Stomach (tissue), 4 donors: ENCODE measurements at regions not wholly inside any gene's neighbourhood (a gene's known extent, or its start where the extent isn't known, plus 50 kb on each side); places are given as distances from the start of the nearest gene placed in this dataset.

ENCODE experiments used
- POLR2A ChIP-seq, 4 donors: fragments of 450-650 bp; IDR thresholded peaks; one replicate each; pipeline ENCODE4 v1.6.1; 2016; ENCODE audit warnings: antibody characterized with exemption in 4 of 4, control low read depth in 2 of 4, mild to moderate bottlenecking in 1 of 4, moderate library complexity in 1 of 4
- TF ChIP-seq, protein P1 (sequence below), 7 experiments: fragments of 450-650 bp in 4 of 7; fragments of 200-600 bp in 3 of 7; sonication (generic) in 3 of 7; IDR thresholded peaks; one replicate each; pipeline ENCODE4 v1.5.1; 2016 to 2019; ENCODE audit warnings: antibody characterized with exemption in 7 of 7, control low read depth in 2 of 7, mild to moderate bottlenecking in 1 of 7

DNA sequence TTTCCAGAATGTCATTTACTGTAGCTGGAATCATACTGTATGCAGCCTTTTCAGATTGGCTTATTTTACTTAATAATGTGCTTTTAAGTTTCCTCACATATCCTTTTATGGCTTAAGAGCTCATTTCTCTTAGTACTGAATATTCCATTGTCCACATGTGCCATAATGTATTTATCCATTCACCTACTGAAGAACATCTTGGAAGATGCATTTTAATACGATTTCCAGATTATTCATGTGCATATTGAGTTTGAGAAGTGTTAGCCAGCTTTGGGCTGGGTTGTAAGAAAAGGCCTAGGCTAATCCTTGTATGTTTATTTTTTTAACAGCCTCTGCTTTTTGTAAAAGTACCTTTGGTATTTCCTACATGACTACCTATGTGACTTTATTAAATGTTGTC, 109.3 kb upstream of the MDFIC start:
- TF ChIP-seq, protein P1, sequence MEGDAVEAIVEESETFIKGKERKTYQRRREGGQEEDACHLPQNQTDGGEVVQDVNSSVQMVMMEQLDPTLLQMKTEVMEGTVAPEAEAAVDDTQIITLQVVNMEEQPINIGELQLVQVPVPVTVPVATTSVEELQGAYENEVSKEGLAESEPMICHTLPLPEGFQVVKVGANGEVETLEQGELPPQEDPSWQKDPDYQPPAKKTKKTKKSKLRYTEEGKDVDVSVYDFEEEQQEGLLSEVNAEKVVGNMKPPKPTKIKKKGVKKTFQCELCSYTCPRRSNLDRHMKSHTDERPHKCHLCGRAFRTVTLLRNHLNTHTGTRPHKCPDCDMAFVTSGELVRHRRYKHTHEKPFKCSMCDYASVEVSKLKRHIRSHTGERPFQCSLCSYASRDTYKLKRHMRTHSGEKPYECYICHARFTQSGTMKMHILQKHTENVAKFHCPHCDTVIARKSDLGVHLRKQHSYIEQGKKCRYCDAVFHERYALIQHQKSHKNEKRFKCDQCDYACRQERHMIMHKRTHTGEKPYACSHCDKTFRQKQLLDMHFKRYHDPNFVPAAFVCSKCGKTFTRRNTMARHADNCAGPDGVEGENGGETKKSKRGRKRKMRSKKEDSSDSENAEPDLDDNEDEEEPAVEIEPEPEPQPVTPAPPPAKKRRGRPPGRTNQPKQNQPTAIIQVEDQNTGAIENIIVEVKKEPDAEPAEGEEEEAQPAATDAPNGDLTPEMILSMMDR (IDR thresholded peaks at IDR 0.05), result no peak
- TF ChIP-seq POLR2A (IDR thresholded peaks at IDR 0.05), result no peak
